ENCODE measurements at regions not wholly inside any gene's neighbourhood (a gene's known extent, or its start where the extent isn't known, plus 50 kb on each side); places are given as distances from the start of the nearest gene placed in this dataset.

DNA sequence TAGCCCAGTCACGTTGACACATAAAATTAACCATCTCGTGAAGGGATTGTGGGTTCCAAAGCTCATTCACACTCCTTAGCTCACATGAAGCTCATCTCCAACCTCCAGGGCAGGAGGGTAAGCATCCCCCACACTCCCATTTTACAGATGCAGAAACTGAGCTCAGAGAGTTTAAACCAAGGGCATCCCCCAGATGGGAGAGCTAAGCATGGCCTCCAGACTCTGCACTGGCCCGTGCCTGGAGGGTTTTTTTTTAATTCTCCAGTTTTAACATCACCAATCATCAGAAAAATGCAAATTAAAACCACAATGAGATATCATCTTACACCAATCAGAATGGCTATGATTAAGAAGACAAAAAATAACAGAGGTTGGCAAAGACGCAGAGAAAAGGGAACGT, 53.3 kb upstream of the TCF7L2 start:
- Mint-ChIP-seq H3K9me3 (ENCODE audit: unreplicated experiment) (no peaks in the 10 kb centered on the region), H3K4me3 (ENCODE audit: unreplicated experiment) (no peak overlapping the region), H3K27me3 (ENCODE audit: insufficient read depth, unreplicated experiment) (no peaks in the 10 kb centered on the region), H3K36me3 (ENCODE audit: insufficient read depth, unreplicated experiment) (peaks cover 8% of the 10 kb centered on the region), H3K27ac (ENCODE audit: unreplicated experiment) (no peak overlapping the region), H3K4me1 (ENCODE audit: low read depth, unreplicated experiment) (peaks cover 12% of the 10 kb centered on the region)
- Histone ChIP-seq H3K9me3 (no peaks in the 10 kb centered on the region), H3K36me3 (ENCODE audit: control insufficient read depth, insufficient read depth, low read length) (no peaks in the 10 kb centered on the region), H3K4me3 (ENCODE audit: low read depth, low read length) (no peak overlapping the region), H3K27me3 (replicated peaks; ENCODE audit: control insufficient read depth, insufficient read depth, low read length) (no peaks in the 10 kb centered on the region), H3K4me1 (peaks cover 20% of the 10 kb centered on the region)
- intact Hi-C loops (cut with micrococcal nuclease; ENCODE audit: unreplicated experiment) = loop anchor here (5.0 kb wide), 1 partner anchor 169 kb away; no protein-coding TSS in a partner anchor
- no peak for DNase-seq
- CTCF ChIA-PET = no interaction called here
- TF ChIP-seq, protein P1, sequence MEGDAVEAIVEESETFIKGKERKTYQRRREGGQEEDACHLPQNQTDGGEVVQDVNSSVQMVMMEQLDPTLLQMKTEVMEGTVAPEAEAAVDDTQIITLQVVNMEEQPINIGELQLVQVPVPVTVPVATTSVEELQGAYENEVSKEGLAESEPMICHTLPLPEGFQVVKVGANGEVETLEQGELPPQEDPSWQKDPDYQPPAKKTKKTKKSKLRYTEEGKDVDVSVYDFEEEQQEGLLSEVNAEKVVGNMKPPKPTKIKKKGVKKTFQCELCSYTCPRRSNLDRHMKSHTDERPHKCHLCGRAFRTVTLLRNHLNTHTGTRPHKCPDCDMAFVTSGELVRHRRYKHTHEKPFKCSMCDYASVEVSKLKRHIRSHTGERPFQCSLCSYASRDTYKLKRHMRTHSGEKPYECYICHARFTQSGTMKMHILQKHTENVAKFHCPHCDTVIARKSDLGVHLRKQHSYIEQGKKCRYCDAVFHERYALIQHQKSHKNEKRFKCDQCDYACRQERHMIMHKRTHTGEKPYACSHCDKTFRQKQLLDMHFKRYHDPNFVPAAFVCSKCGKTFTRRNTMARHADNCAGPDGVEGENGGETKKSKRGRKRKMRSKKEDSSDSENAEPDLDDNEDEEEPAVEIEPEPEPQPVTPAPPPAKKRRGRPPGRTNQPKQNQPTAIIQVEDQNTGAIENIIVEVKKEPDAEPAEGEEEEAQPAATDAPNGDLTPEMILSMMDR (IDR thresholded peaks at IDR 0.05; ENCODE audit: insufficient read depth in 1 of 2, low read depth in 1 of 2, low read length in 1 of 2, severe bottlenecking in 1 of 2, unreplicated experiment in 1 of 2) = no peak
- no TSS peak for BruUV-seq (replicated peaks)
- POLR2A ChIA-PET = no interaction called here

DNA sequence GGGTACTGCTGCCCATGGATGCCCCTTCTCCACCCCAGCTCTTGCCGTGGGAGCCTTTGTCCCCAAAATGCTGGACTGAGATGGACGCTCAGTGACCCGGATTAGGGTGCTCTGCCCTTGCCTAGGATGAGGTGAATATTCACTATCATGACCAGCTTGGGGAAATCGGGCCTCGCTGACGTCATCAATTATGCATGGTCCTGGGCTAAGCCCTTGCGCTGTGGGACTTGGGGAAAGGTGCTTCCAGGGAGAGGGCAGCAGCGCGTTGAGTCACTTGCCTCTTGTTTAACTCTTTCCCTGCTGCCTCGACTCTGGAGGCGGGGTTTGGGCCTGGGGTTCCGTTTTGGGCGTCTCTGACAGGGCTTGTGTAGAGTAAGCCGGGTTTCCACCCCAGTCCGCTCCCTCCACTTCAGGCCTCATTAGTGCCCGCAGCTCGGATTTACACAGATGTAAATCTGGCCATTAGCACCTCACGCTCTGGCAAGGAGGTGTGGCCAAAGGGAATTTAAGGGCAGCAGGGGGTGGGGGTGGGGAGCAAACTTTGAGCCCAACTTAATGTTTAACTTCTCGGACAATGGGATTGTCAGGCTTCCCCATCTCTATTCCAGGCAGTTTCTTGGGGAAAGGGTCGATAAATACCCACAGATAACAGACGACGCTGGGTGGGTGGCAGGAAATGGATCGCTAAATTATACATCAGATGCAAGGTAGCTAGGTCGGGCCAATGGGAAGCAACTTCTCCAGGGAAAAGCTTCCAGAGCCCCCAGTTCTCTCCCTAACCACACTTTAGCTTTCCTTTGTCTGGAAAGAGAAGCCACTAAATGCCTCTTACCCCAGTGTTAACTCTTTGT, 51.3 kb upstream of the TCF7L2 start:
- peak; percentile 83 to 92 for DNase-seq
- peak overlapping the region; percentile 88 for H3K27ac Mint-ChIP-seq (ENCODE audit: unreplicated experiment)
- H3K4me3 Mint-ChIP-seq (ENCODE audit: unreplicated experiment) = peak overlapping the region; percentile 84
- intact Hi-C loops (cut with micrococcal nuclease; ENCODE audit: unreplicated experiment) = loop anchor here (1.0 to 5.0 kb wide), 5 partner anchors 16 to 171 kb away; partner anchors contain the start of gene TCF7L2
- peaks cover 12% of the 10 kb centered on the region for H3K4me1 Mint-ChIP-seq (ENCODE audit: low read depth, unreplicated experiment)
- Histone ChIP-seq H3K27me3 (replicated peaks; ENCODE audit: control insufficient read depth, insufficient read depth, low read length) (no peaks in the 10 kb centered on the region), H3K4me1 (peaks cover 20% of the 10 kb centered on the region), H3K36me3 (ENCODE audit: control insufficient read depth, insufficient read depth, low read length) (no peaks in the 10 kb centered on the region), H3K9me3 (no peaks in the 10 kb centered on the region), H3K4me3 (ENCODE audit: low read depth, low read length) (peak overlapping the region; percentile 36)
- H3K36me3 Mint-ChIP-seq (ENCODE audit: insufficient read depth, unreplicated experiment) = peaks cover 8% of the 10 kb centered on the region
- TSS peak; percentile 92 for BruUV-seq (replicated peaks)
- no peaks in the 10 kb centered on the region for H3K9me3 Mint-ChIP-seq (ENCODE audit: unreplicated experiment)
- no peaks in the 10 kb centered on the region for H3K27me3 Mint-ChIP-seq (ENCODE audit: insufficient read depth, unreplicated experiment)
- TF ChIP-seq, protein P1 (IDR thresholded peaks at IDR 0.05; ENCODE audit: insufficient read depth in 1 of 2, low read depth in 1 of 2, low read length in 1 of 2, severe bottlenecking in 1 of 2, unreplicated experiment in 1 of 2) = no peak
- CTCF ChIA-PET = interaction anchor here (0.7 kb wide), 1 partner anchor 119 kb away, joined by 3 read pairs; no protein-coding TSS in a partner anchor
- POLR2A ChIA-PET = no interaction called here

DNA sequence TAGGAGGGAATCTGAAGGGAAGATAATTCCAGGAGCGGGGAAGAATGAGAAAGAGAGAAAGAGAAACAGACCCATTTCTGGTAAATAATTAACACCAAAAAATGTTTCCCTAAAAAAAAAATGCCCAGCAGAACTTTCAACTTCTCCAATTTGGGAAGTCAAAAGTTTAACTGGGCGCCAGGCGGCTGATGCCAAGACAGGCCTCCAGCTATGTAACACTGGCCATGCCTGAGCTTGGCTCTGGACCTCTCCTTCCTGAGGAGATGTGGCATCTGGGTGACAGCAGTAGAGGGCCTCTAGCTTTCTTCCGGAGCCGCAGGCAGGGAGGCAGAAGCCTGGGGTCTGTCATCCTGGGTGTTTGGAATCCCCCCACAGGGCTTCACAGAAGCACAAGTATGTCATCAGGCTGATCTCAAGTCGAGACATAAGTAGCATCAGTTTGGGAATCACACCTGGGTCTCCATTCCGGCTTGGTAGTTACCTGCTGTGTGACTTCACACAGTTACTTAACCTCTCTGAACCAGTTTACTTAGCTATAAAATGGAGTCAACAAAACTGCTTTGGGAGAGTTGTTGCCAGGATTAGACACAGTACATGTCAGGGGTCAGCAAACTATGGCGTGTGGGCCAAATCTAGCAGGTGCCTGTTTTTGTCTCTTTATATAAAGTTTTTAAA, 50.5 kb upstream of the TCF7L2 start:
- ChIA-PET POLR2A (no interaction called here), CTCF (interaction anchor here (0.7 kb wide), 1 partner anchor 120 kb away, joined by 3 read pairs; no protein-coding TSS in a partner anchor)
- Histone ChIP-seq H3K4me3 (ENCODE audit: low read depth, low read length) (peak overlapping the region; percentile 36), H3K36me3 (ENCODE audit: control insufficient read depth, insufficient read depth, low read length) (no peaks in the 10 kb centered on the region), H3K27me3 (replicated peaks; ENCODE audit: control insufficient read depth, insufficient read depth, low read length) (no peaks in the 10 kb centered on the region), H3K4me1 (peaks cover 25% of the 10 kb centered on the region), H3K9me3 (no peaks in the 10 kb centered on the region)
- H3K9me3 Mint-ChIP-seq (ENCODE audit: unreplicated experiment) = no peaks in the 10 kb centered on the region
- TF ChIP-seq, protein P1 (IDR thresholded peaks at IDR 0.05; ENCODE audit: insufficient read depth in 1 of 2, low read depth in 1 of 2, low read length in 1 of 2, severe bottlenecking in 1 of 2, unreplicated experiment in 1 of 2) = no peak
- peak overlapping the region; percentile 84 for H3K4me3 Mint-ChIP-seq (ENCODE audit: unreplicated experiment)
- TSS peak; percentile 98 for BruUV-seq (replicated peaks)
- intact Hi-C loops (cut with micrococcal nuclease; ENCODE audit: unreplicated experiment) = loop anchor here (1.0 to 5.0 kb wide), 5 partner anchors 15 to 172 kb away; partner anchors contain the start of gene TCF7L2
- DNase-seq = peak in 1 of 2 experiments; percentile 41
- peaks cover 12% of the 10 kb centered on the region for H3K4me1 Mint-ChIP-seq (ENCODE audit: low read depth, unreplicated experiment)
- H3K36me3 Mint-ChIP-seq (ENCODE audit: insufficient read depth, unreplicated experiment) = peaks cover 8% of the 10 kb centered on the region
- H3K27me3 Mint-ChIP-seq (ENCODE audit: insufficient read depth, unreplicated experiment) = no peaks in the 10 kb centered on the region
- H3K27ac Mint-ChIP-seq (ENCODE audit: unreplicated experiment) = peak overlapping the region; percentile 88

Measured in Caco-2 (cell line).